HT1080 (cell line): ENCODE measurements at regions not wholly inside any gene's neighbourhood (a gene's known extent, or its start where the extent isn't known, plus 50 kb on each side); places are given as distances from the start of the nearest gene placed in this dataset.

Source experiments
- DNase-seq: peaks from one replicate; pipeline ENCODE4 v3.0.0-alpha.2; 2015; ENCODE audit warnings: low read depth

DNA sequence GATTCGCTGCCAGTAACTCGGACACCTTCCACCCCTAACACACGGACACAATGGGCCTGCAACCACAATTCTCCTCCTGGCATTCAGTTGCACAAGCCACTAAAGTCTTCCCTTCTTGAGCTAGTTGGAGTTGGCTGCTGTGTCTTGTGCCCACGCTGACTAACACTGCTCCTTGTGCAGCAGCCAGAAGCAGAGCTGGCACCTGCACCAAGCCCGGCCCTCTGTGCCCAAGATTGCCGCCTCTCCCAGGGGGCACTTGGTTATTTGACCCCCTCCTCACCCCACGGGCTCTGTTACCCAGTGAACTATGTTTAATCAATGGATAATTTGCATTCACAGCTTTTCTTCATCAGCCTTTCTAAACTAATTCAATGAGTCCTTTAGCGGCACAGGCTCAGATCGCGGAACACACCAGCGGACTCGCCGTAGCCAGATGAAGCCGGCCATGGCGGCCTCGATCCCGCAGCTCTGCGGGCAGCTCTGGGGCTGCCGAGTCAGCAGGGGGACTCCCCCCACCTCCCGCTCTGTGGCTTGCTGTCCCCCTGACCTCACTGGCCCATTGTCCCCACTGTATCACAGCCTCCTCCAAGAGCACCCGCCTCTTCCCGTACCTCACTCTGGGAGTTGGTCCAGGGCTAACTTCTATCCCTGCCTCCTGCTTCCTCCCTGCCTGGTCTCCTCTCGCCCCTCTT is 94.8 kb upstream of the AFDN start:
- no peak for DNase-seq

- DNase-seq: no peak
Observed at GRCh38 chr6:167733740-167734661, 92.7 kb upstream of the AFDN start.

- no peak for DNase-seq
Observed at GRCh38 chr6:167734662-167735083, 92.0 kb upstream of the AFDN start.

- DNase-seq: no peak
Observed at GRCh38 chr6:167735084-167735950, 91.4 kb upstream of the AFDN start.

GRCh38 chr6:167735951-167736288 is 90.8 kb upstream of the AFDN start:
- no peak for DNase-seq

- no peak for DNase-seq
Observed at GRCh38 chr6:167736486-167737204, 90.1 kb upstream of the AFDN start.

GRCh38 chr6:167737205-167737830 is 89.4 kb upstream of the AFDN start:
- no peak for DNase-seq

DNA sequence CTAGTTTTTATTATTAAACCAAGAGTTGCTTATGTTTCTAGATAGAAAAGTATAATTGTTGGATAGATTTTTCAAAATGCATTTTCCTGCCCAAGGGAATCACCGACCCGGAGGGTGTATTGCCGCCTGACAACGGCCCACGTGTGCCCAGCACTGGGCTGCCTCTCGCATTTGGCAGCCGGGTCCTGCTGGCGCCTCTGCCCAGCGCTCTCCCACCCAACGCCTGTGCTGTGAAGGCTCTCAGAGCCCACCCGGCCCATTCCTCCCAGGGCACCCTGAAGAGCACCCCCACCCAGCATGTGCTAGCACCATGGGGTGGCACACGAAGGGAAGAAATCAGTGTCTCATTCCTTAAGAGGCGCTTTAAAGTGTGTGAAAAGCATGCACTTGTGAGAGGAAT is 88.3 kb upstream of the AFDN start:
- DNase-seq: no peak

- peak; percentile 44 for DNase-seq
Observed at GRCh38 chr6:167739721-167740475, 86.8 kb upstream of the AFDN start.

DNA sequence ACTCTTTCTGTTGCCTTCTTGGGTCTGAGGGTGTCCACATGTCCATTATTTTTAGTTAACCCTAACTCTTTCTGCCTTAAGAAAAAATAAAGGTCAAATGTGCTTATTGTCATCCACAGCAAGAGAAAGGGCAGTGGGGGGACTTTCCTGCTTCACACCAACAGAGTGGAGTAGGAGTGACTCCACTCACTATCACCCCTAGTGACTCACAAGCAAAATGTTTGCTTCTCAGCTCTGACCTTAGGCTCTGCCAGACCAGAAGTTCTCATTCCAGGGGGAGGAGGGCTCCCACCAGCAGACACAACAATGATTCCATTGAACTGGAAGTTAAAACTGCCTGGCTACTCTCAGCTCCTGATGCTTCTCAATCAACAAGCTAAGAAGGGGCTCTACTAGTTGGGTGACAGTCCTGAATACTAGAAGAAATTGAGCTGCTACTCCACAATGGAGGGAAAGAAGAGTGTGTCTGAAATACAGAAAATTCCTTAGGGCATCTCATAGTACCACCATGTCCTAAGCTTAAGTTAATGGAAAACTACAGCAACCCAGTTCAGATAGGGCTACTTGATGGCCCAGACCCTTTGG is 83.9 kb upstream of the AFDN start:
- peak; percentile 32 for DNase-seq

DNA sequence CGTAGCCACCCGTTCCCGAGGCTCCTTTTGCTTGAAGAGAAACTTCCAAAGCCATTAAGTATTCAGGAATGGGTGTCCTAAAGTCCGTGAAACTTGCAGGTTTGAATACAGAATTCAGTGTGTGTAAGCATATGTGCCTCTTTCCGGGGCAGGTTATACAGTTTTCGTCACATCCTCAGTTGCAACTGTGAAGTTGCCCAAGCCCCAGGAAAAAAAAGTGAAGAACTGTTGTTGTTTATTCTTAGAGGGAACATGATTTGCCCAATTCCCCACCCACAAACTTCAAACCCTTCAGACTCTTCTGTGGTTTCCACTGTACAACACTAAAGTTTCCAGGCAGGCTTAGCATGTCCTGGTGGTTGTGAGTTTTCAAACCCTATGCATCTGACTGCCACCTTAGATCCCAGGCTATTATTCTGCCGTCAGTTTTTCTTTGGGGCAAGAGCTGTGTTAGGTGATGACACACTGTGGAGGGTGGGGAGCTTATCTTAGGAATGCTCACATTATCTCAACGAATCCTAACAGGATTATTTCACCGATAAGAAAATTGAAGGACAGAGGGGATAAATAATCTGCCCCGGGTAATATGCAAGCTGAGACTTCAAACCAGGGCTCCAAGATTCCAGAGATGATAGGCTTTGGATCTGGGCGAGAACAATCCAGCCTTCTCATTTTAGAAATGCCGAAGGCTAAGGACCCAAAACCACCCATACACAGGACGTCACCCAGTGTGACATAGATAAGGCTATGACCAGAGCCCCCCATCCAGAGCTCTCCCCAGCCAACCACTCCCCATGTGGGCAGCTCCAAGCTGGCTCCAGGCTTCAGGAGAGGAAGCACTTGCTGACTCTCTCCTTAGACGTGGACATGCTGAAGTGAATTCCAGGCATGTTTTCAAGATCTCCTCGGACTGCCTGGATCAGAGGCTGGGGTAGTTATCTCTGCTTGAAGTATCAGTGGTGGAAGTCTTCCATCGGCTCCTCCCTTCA is 81.7 kb upstream of the AFDN start:
- no peak for DNase-seq

DNA sequence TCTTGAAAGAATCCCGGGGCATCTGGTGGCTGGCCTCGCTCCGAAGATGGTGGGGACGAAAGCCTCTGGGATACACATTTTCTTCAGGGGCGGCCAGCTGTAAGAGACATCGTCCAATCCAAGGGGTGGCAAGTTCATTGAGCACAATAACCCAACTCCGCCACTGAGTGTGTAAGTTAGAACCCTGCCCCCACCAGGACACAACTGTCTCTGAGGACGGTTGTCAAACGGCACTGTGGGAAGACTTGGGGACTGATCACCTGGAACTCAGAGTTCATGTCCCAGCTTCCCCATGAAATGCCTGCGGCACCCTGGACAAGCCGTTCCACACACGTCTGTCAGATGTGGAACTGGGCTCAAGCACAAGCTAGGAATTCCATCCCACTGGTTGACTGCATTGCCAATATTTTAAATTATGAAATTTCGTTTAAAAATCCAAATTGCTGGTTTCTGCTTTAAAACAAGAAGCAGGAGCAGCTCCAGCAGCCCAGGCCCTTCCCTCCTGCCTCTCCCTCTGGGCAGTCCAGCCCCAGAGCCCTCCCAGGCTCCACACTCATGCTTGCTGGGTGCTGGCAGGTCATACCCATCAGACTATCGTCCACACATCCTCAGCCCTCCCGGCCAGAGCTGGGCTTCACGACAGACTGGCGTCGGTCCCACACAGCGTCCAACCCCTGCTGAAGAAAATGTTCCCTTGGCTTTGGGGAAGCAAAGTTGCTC is 80.9 kb upstream of the AFDN start:
- DNase-seq: no peak

GRCh38 chr6:167746390-167746907 is 80.3 kb upstream of the AFDN start:
- DNase-seq: no peak

- no peak for DNase-seq
Observed at GRCh38 chr6:167746975-167747374, 79.7 kb upstream of the AFDN start.

DNA sequence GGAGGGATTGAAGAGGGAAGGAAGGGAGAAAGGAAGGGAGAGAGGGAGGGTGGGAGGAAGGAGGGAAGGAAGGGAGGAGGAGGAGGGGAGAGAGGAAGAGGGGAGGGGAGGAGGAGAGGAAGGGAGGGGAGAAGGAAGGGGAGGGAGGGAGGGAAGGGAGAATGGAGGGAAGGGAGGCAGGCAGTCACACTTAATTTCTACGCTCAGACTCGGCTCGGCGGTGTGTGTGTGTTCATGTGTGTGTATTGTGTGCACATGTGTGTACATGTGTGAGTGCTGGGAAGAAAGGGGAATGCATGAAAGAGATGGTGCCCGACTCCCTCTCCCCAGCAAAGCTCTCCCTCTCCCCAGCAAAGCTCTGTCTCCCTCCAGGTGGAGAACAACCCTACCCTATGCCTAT is 79.1 kb upstream of the AFDN start:
- no peak for DNase-seq

- no peak for DNase-seq
Observed at GRCh38 chr6:167748046-167748445, 78.7 kb upstream of the AFDN start.
